GM21723 (cell line): ENCODE measurements at regions not wholly inside any gene's neighbourhood (a gene's known extent, or its start where the extent isn't known, plus 50 kb on each side); places are given as distances from the start of the nearest gene placed in this dataset.

ENCODE experiments used
- ATAC-seq: cut with Tn5 transposase; IDR thresholded peaks from one replicate; pipeline ENCODE4 v1.9.1; 2021; ENCODE audit warnings: mild to moderate bottlenecking, moderate library complexity; ENCODE audit not compliant: unreplicated experiment

GRCh38 chr6:44701637-44702101 is 314.2 kb downstream of the CDC5L start:
- ATAC-seq = no peak

- no peak for ATAC-seq
Observed at GRCh38 chr6:44702292-44702691, 314.8 kb downstream of the CDC5L start.

- ATAC-seq = peak; percentile 61
Observed at GRCh38 chr6:44704240-44705150, 317.0 kb downstream of the CDC5L start.

GRCh38 chr6:44705596-44705995 is 318.1 kb downstream of the CDC5L start:
- ATAC-seq = no peak

GRCh38 chr6:44706011-44706410 is 318.5 kb downstream of the CDC5L start:
- no peak for ATAC-seq

GRCh38 chr6:44708208-44708607 is 320.7 kb downstream of the CDC5L start:
- ATAC-seq = no peak

GRCh38 chr6:44712353-44713111 is 325.0 kb downstream of the CDC5L start:
- no peak for ATAC-seq

GRCh38 chr6:44715188-44715587 is 327.7 kb downstream of the CDC5L start:
- ATAC-seq = no peak

GRCh38 chr6:44715925-44716324 is 328.4 kb downstream of the CDC5L start:
- no peak for ATAC-seq

GRCh38 chr6:44717431-44717830 is 329.9 kb downstream of the CDC5L start:
- no peak for ATAC-seq

GRCh38 chr6:44721954-44722578 is 334.6 kb downstream of the CDC5L start:
- no peak for ATAC-seq

- no peak for ATAC-seq
Observed at GRCh38 chr6:44722736-44723135, 335.2 kb downstream of the CDC5L start.

GRCh38 chr6:44723439-44724197 is 336.1 kb downstream of the CDC5L start:
- no peak for ATAC-seq

GRCh38 chr6:44725070-44725469 is 337.6 kb downstream of the CDC5L start:
- ATAC-seq = no peak

- ATAC-seq = no peak
Observed at GRCh38 chr6:44727651-44728630, 340.4 kb downstream of the CDC5L start.

- ATAC-seq = no peak
Observed at GRCh38 chr6:44730771-44731391, 343.4 kb downstream of the CDC5L start.

GRCh38 chr6:44731485-44732095 is 344.1 kb downstream of the CDC5L start:
- ATAC-seq = no peak

GRCh38 chr6:44732243-44732642 is 344.7 kb downstream of the CDC5L start:
- ATAC-seq = no peak

- ATAC-seq = no peak
Observed at GRCh38 chr6:44733126-44733525, 345.6 kb downstream of the CDC5L start.
